Hematopoietic multipotent progenitor cell treated with erythropoietin and hydrocortisone succinate and interleukin-3 and kit ligand, for 6 days (in vitro differentiated cells): ENCODE measurements at regions not wholly inside any gene's neighbourhood (a gene's known extent, or its start where the extent isn't known, plus 50 kb on each side); places are given as distances from the start of the nearest gene placed in this dataset.

Experiments
- DNase-seq: peaks from one replicate; pipeline ENCODE4 v3.0.0-alpha.2; 2015

GRCh38 chr3:104810896-104811295 lies 555.8 kb upstream of the ALCAM start:
- DNase-seq: no peak

GRCh38 chr3:104816008-104816407 lies 550.7 kb upstream of the ALCAM start:
- DNase-seq: no peak

GRCh38 chr3:104816716-104817115 lies 550.0 kb upstream of the ALCAM start:
- no peak for DNase-seq

- DNase-seq: no peak
Measured at GRCh38 chr3:104819333-104819732, 547.4 kb upstream of the ALCAM start.

GRCh38 chr3:104820959-104821358 lies 545.8 kb upstream of the ALCAM start:
- no peak for DNase-seq

- no peak for DNase-seq
Measured at GRCh38 chr3:104825116-104825515, 541.6 kb upstream of the ALCAM start.

- DNase-seq: no peak
Measured at GRCh38 chr3:104831071-104831470, 535.6 kb upstream of the ALCAM start.

GRCh38 chr3:104832530-104832929 lies 534.2 kb upstream of the ALCAM start:
- no peak for DNase-seq

- DNase-seq: no peak
Measured at GRCh38 chr3:104835376-104835775, 531.3 kb upstream of the ALCAM start.

- no peak for DNase-seq
Measured at GRCh38 chr3:104846270-104846669, 520.4 kb upstream of the ALCAM start.

- DNase-seq: no peak
Measured at GRCh38 chr3:104849070-104849469, 517.6 kb upstream of the ALCAM start.

- DNase-seq: no peak
Measured at GRCh38 chr3:104854468-104854867, 512.2 kb upstream of the ALCAM start.

- DNase-seq: no peak
Measured at GRCh38 chr3:104855702-104856101, 511.0 kb upstream of the ALCAM start.

- no peak for DNase-seq
Measured at GRCh38 chr3:104856741-104857140, 510.0 kb upstream of the ALCAM start.

- no peak for DNase-seq
Measured at GRCh38 chr3:104868291-104868690, 498.4 kb upstream of the ALCAM start.

- no peak for DNase-seq
Measured at GRCh38 chr3:104870276-104870675, 496.4 kb upstream of the ALCAM start.

GRCh38 chr3:104873331-104873730 lies 493.4 kb upstream of the ALCAM start:
- DNase-seq: no peak

- DNase-seq: peak; percentile 1
Measured at GRCh38 chr3:104878395-104878794, 488.3 kb upstream of the ALCAM start.

GRCh38 chr3:104879919-104880318 lies 486.8 kb upstream of the ALCAM start:
- no peak for DNase-seq

GRCh38 chr3:104885214-104885814 lies 481.4 kb upstream of the ALCAM start:
- DNase-seq: no peak

- peak; percentile 44 for DNase-seq
Measured at GRCh38 chr3:104886220-104886995, 480.3 kb upstream of the ALCAM start.

GRCh38 chr3:104887069-104887468 lies 479.6 kb upstream of the ALCAM start:
- DNase-seq: no peak

GRCh38 chr3:104887619-104888018 lies 479.1 kb upstream of the ALCAM start:
- no peak for DNase-seq

- DNase-seq: no peak
Measured at GRCh38 chr3:104892044-104892443, 474.7 kb upstream of the ALCAM start.

- DNase-seq: no peak
Measured at GRCh38 chr3:104896624-104897023, 470.1 kb upstream of the ALCAM start.
